HEK293 (cell line): ENCODE measurements at regions not wholly inside any gene's neighbourhood (a gene's known extent, or its start where the extent isn't known, plus 50 kb on each side); places are given as distances from the start of the nearest gene placed in this dataset.

Experiments
- CTCF ChIA-PET: fragments of 350-600 bp; formaldehyde crosslinking; extraction: SDS; loops from one replicate; lab custom pipeline; 2021; ENCODE audit warnings: antibody characterized with exemption; lab: Yijun Ruan, JAX
- POLR2A ChIA-PET: fragments of 300-600 bp; formaldehyde crosslinking; extraction: SDS; loops from one replicate; lab custom pipeline; 2020; ENCODE audit warnings: antibody characterized with exemption, inconsistent platforms; lab: Yijun Ruan, JAX
- H3K27ac ChIP-seq: fragments of 200-500 bp; sonication (Bioruptor generic); 2 replicates; pipeline ENCODE4 v1.5.1; 2014; ENCODE audit warnings: low read depth, low read length, control low read depth, inconsistent platforms; ENCODE audit errors: extremely low read depth
- H3K36me3 ChIP-seq, 2 experiments: fragments of 200-500 bp in 1 of 2; sonication (Bioruptor generic) in 1 of 2; 1 replicate in 1 of 2; 2 replicates in 1 of 2; pipeline ENCODE4 v1.5.1; 2014 to 2017; ENCODE audit warnings: inconsistent platforms in 2 of 2, low read length in 2 of 2; ENCODE audit not compliant: control insufficient read depth in 2 of 2, insufficient read depth in 1 of 2
- H3K4me1 ChIP-seq: fragments of 200-500 bp; sonication (Bioruptor generic); 2 replicates; pipeline ENCODE4 v1.5.1; 2014; ENCODE audit warnings: mild to moderate bottlenecking, low read length, inconsistent platforms; ENCODE audit not compliant: control insufficient read depth, insufficient read depth
- H3K4me3 ChIP-seq: 2 replicates; pipeline ENCODE4 v1.5.1; 2011; ENCODE audit warnings: low read depth, mild to moderate bottlenecking, control low read depth, low read length, moderate library complexity
- H3K9me3 ChIP-seq: fragments of 200-500 bp; sonication (Bioruptor generic); 2 replicates; pipeline ENCODE4 v1.5.1; 2014; ENCODE audit warnings: low read depth, low read length, inconsistent platforms; ENCODE audit not compliant: control insufficient read depth, insufficient read depth
- PBX3 ChIP-seq: sonication (generic); formaldehyde crosslinking; IDR thresholded peaks from 2 replicates; pipeline ENCODE4 v1.8.1; 2022; ENCODE audit warnings: mild to moderate bottlenecking, moderate library complexity, missing genetic modification reagents
- PRDM10 ChIP-seq: fragments of 450-650 bp; formaldehyde crosslinking; IDR thresholded peaks from 2 replicates; pipeline ENCODE4 v1.5.1; 2016; ENCODE audit warnings: missing biosample characterization, missing genetic modification characterization
- SCRT2 ChIP-seq: fragments of 450-650 bp; formaldehyde crosslinking; IDR thresholded peaks from 2 replicates; pipeline ENCODE4 v1.5.1; 2016; ENCODE audit warnings: missing biosample characterization, missing genetic modification characterization
- ZFP41 ChIP-seq: fragments of 450-650 bp; formaldehyde crosslinking; IDR thresholded peaks from 2 replicates; pipeline ENCODE4 v1.5.1; 2016; ENCODE audit warnings: missing biosample characterization, missing genetic modification characterization, borderline replicate concordance
- ZIC2 ChIP-seq: fragments of 450-650 bp; formaldehyde crosslinking; IDR thresholded peaks from 2 replicates; pipeline ENCODE4 v1.5.1; 2016; ENCODE audit warnings: missing biosample characterization, missing genetic modification characterization
- ZNF138 ChIP-seq: fragments of 450-650 bp; formaldehyde crosslinking; IDR thresholded peaks from 2 replicates; pipeline ENCODE4 v1.5.1; 2016; ENCODE audit warnings: missing biosample characterization, missing genetic modification characterization, borderline replicate concordance
- ZNF146 ChIP-seq: fragments of 450-650 bp; formaldehyde crosslinking; IDR thresholded peaks from 2 replicates; pipeline ENCODE4 v1.5.1; 2016; ENCODE audit warnings: missing biosample characterization, missing genetic modification characterization
- ZNF2 ChIP-seq: fragments of 450-650 bp; formaldehyde crosslinking; IDR thresholded peaks from 2 replicates; pipeline ENCODE4 v1.5.1; 2016; ENCODE audit warnings: missing biosample characterization, missing genetic modification characterization
- ZNF416 ChIP-seq: fragments of 450-650 bp; formaldehyde crosslinking; IDR thresholded peaks from 2 replicates; pipeline ENCODE4 v1.5.1; 2016; ENCODE audit warnings: missing biosample characterization, missing genetic modification characterization
- ZNF433 ChIP-seq: fragments of 450-650 bp; formaldehyde crosslinking; IDR thresholded peaks from 2 replicates; pipeline ENCODE4 v1.5.1; 2016; ENCODE audit warnings: missing biosample characterization, missing genetic modification characterization, low read depth
- ZNF518A ChIP-seq: fragments of 450-650 bp; formaldehyde crosslinking; conservative IDR thresholded peaks from 2 replicates; pipeline ENCODE4 v1.5.1; 2016; ENCODE audit warnings: low read depth, missing biosample characterization, missing genetic modification characterization
- ZNF521 ChIP-seq: fragments of 450-650 bp; formaldehyde crosslinking; IDR thresholded peaks from 2 replicates; pipeline ENCODE4 v1.5.1; 2017; ENCODE audit warnings: missing biosample characterization, mild to moderate bottlenecking, missing genetic modification characterization
- ZNF596 ChIP-seq: fragments of 450-650 bp; IDR thresholded peaks from 2 replicates; pipeline ENCODE4 v1.5.0; 2018; ENCODE audit warnings: missing biosample characterization, mild to moderate bottlenecking, missing genetic modification characterization, moderate library complexity
- ZNF621 ChIP-seq: fragments of 450-650 bp; formaldehyde crosslinking; IDR thresholded peaks from 2 replicates; pipeline ENCODE4 v1.5.1; 2017; ENCODE audit warnings: missing biosample characterization, missing genetic modification characterization
- ZNF76 ChIP-seq: fragments of 450-650 bp; formaldehyde crosslinking; IDR thresholded peaks from 2 replicates; pipeline ENCODE4; 2016; ENCODE audit warnings: low read depth, missing biosample characterization, missing genetic modification characterization, borderline replicate concordance
- ZNF777 ChIP-seq: fragments of 450-650 bp; formaldehyde crosslinking; IDR thresholded peaks from 2 replicates; pipeline ENCODE4 v1.5.1; 2017; ENCODE audit warnings: missing biosample characterization, missing genetic modification characterization, borderline replicate concordance
- ZNF792 ChIP-seq: fragments of 450-650 bp; formaldehyde crosslinking; IDR thresholded peaks from 2 replicates; pipeline ENCODE4 v1.5.1; 2016; ENCODE audit warnings: missing biosample characterization, missing genetic modification characterization
- ZNF837 ChIP-seq: fragments of 450-650 bp; formaldehyde crosslinking; IDR thresholded peaks from 2 replicates; pipeline ENCODE4 v1.5.1; 2016; ENCODE audit warnings: missing biosample characterization, missing genetic modification characterization
- ZSCAN18 ChIP-seq: fragments of 450-650 bp; formaldehyde crosslinking; IDR thresholded peaks from 2 replicates; pipeline ENCODE4 v1.5.1; 2016; ENCODE audit warnings: missing biosample characterization, missing genetic modification characterization

- TF ChIP-seq ZNF138 (tag by site-specific recombination) (no peak), ZNF146 (no peak)
Observed at GRCh38 chr2:12096788-12097449, 350.5 kb downstream of the LPIN1 start (continued).

GRCh38 chr2:12097859-12098258 is 351.4 kb downstream of the LPIN1 start:
- Histone ChIP-seq H3K4me1 (no peaks in the 10 kb centered on the region), H3K36me3 (no peaks in the 10 kb centered on the region), H3K4me3 (no peak overlapping the region), H3K27ac (no peak overlapping the region), H3K9me3 (no peaks in the 10 kb centered on the region)
- no peak for TF ChIP-seq SCRT2 (tag by site-specific recombination)
- ChIA-PET CTCF (no interaction called here), POLR2A (no interaction called here)

- H3K36me3 ChIP-seq, result no peaks in the 10 kb centered on the region
- H3K9me3 ChIP-seq, result no peaks in the 10 kb centered on the region
- ChIA-PET POLR2A (no interaction called here), CTCF (no interaction called here)
- no peak overlapping the region for H3K27ac ChIP-seq
- H3K4me3 ChIP-seq, result no peak overlapping the region
- H3K4me1 ChIP-seq, result no peaks in the 10 kb centered on the region
- TF ChIP-seq ZNF777 (tag by site-specific recombination), result no peak
- TF ChIP-seq ZNF521, result no peak
- no peak for TF ChIP-seq ZNF792 (tag by site-specific recombination)
- TF ChIP-seq ZFP41 (tag by site-specific recombination), result no peak
- no peak for TF ChIP-seq ZNF433 (tag by site-specific recombination)
- TF ChIP-seq PBX3 (CRISPR knock-in tag), result no peak
- TF ChIP-seq ZSCAN18 (tag by site-specific recombination), result no peak
- TF ChIP-seq ZNF76 (tag by site-specific recombination), result no peak
- TF ChIP-seq ZIC2 (tag by site-specific recombination), result no peak
- no peak for TF ChIP-seq ZNF621 (tag by site-specific recombination)
Observed at GRCh38 chr2:12099374-12099773, 352.9 kb downstream of the LPIN1 start.

- Histone ChIP-seq H3K4me3 (no peak overlapping the region), H3K36me3 (no peaks in the 10 kb centered on the region), H3K9me3 (no peaks in the 10 kb centered on the region), H3K27ac (no peak overlapping the region), H3K4me1 (no peaks in the 10 kb centered on the region)
- ChIA-PET POLR2A (no interaction called here), CTCF (no interaction called here)
- TF ChIP-seq ZNF621 (tag by site-specific recombination), result no peak
- no peak for TF ChIP-seq ZNF416 (tag by site-specific recombination)
- TF ChIP-seq PRDM10 (tag by site-specific recombination), result no peak
- no peak for TF ChIP-seq ZNF2 (tag by site-specific recombination)
- TF ChIP-seq ZNF837 (tag by site-specific recombination), result no peak
- no peak for TF ChIP-seq ZNF518A
- no peak for TF ChIP-seq ZNF596 (tag by site-specific recombination)
Observed at GRCh38 chr2:12102679-12103078, 356.2 kb downstream of the LPIN1 start.
